CD4-positive, alpha-beta T cell treated with Interferon gamma for 1 hour (primary cell): ENCODE measurements at regions not wholly inside any gene's neighbourhood (a gene's known extent, or its start where the extent isn't known, plus 50 kb on each side); places are given as distances from the start of the nearest gene placed in this dataset.

Source experiments
- DNase-seq: peaks from one replicate; pipeline ENCODE4 v3.0.0-alpha.2; 2020

- no peak for DNase-seq
Observed at GRCh38 chr12:58812214-58812613, 108.1 kb downstream of the LRIG3 start.

- no peak for DNase-seq
Observed at GRCh38 chr12:58814036-58814435, 106.3 kb downstream of the LRIG3 start.

GRCh38 chr12:58815235-58815634 is 105.1 kb downstream of the LRIG3 start:
- no peak for DNase-seq

GRCh38 chr12:58818546-58818945 is 101.8 kb downstream of the LRIG3 start:
- DNase-seq = no peak

- DNase-seq = no peak
Observed at GRCh38 chr12:58819345-58819744, 101.0 kb downstream of the LRIG3 start.

- no peak for DNase-seq
Observed at GRCh38 chr12:58819985-58820384, 100.3 kb downstream of the LRIG3 start.
